Loucy (cell line): ENCODE measurements at regions not wholly inside any gene's neighbourhood (a gene's known extent, or its start where the extent isn't known, plus 50 kb on each side); places are given as distances from the start of the nearest gene placed in this dataset.
"Not testable (repeated sequence)": the region's sequence is repeated elsewhere in the genome, so short reads cannot be mapped to it uniquely, and the experiment has no call there.

ENCODE experiments used
- H2AFZ ChIP-seq: fragments of 200-600 bp; sonication (generic); 2 replicates; pipeline ENCODE4 v1.6.0; 2016; ENCODE audit warnings: antibody characterized with exemption, mild to moderate bottlenecking, low read length, moderate library complexity
- H3F3A ChIP-seq: fragments of 200-600 bp; 2 replicates; pipeline ENCODE4 v1.6.0; 2016; ENCODE audit warnings: antibody characterized with exemption, low read depth, mild to moderate bottlenecking
- H3K27me3 ChIP-seq: fragments of 200-600 bp; sonication (generic); 2 replicates; pipeline ENCODE4 v1.6.1; 2014; ENCODE audit warnings: low read length, mild to moderate bottlenecking; ENCODE audit not compliant: insufficient read depth, poor library complexity, severe bottlenecking
- H3K36me3 ChIP-seq: fragments of 200-600 bp; sonication (generic); 2 replicates; pipeline ENCODE4 v1.6.1; 2016; ENCODE audit warnings: low read length; ENCODE audit not compliant: insufficient read depth
- H3K4me1 ChIP-seq: fragments of 200-600 bp; sonication (generic); 2 replicates; pipeline ENCODE4 v1.5.1; 2014; ENCODE audit warnings: low read length, mild to moderate bottlenecking; ENCODE audit not compliant: insufficient read depth, poor library complexity, severe bottlenecking
- H3K4me2 ChIP-seq: fragments of 200-600 bp; sonication (generic); 2 replicates; pipeline ENCODE4 v1.6.0; 2014; ENCODE audit warnings: antibody characterized with exemption, low read length, low read depth, mild to moderate bottlenecking; ENCODE audit not compliant: poor library complexity, severe bottlenecking
- H3K4me3 ChIP-seq: fragments of 200-600 bp; sonication (generic); 2 replicates; pipeline ENCODE4 v1.5.1; 2014; ENCODE audit warnings: low read length, mild to moderate bottlenecking, mixed read lengths; ENCODE audit not compliant: poor library complexity, severe bottlenecking
- H3K79me2 ChIP-seq: fragments of 200-600 bp; sonication (generic); 2 replicates; pipeline ENCODE4 v1.6.1; 2014; ENCODE audit warnings: low read length; ENCODE audit not compliant: insufficient read depth
- H3K9ac ChIP-seq: fragments of 200-600 bp; sonication (generic); 2 replicates; pipeline ENCODE4 v1.6.0; 2014; ENCODE audit warnings: mild to moderate bottlenecking, low read depth, low read length, moderate library complexity; ENCODE audit not compliant: poor library complexity, severe bottlenecking
- H3K9me2 ChIP-seq: fragments of 200-600 bp; sonication (generic); replicated peaks from 2 replicates; pipeline ENCODE4 v1.6.1; 2016; ENCODE audit warnings: low read depth, low read length, mixed read lengths
- H3K9me3 ChIP-seq: fragments of 200-600 bp; sonication (generic); 2 replicates; pipeline ENCODE4 v1.6.1; 2014; ENCODE audit warnings: mild to moderate bottlenecking, antibody characterized with exemption, low read length, low read depth; ENCODE audit not compliant: insufficient read depth
- H4K20me1 ChIP-seq: fragments of 200-600 bp; sonication (generic); 2 replicates; pipeline ENCODE4 v1.6.0; 2014; ENCODE audit warnings: antibody characterized with exemption, low read length, mild to moderate bottlenecking; ENCODE audit not compliant: insufficient read depth, poor library complexity, severe bottlenecking
- EZH2phosphoT487 ChIP-seq: fragments of 200-600 bp; IDR thresholded peaks from 2 replicates; pipeline ENCODE4 v1.6.1; 2018; ENCODE audit warnings: antibody characterized with exemption, mild to moderate bottlenecking, moderate library complexity, borderline replicate concordance
- TF ChIP-seq, protein P1 (sequence below): fragments of 200-600 bp; sonication (generic); conservative IDR thresholded peaks from 2 replicates; pipeline ENCODE4 v1.5.1; 2014; ENCODE audit warnings: mild to moderate bottlenecking, antibody characterized with exemption, low read length

DNA sequence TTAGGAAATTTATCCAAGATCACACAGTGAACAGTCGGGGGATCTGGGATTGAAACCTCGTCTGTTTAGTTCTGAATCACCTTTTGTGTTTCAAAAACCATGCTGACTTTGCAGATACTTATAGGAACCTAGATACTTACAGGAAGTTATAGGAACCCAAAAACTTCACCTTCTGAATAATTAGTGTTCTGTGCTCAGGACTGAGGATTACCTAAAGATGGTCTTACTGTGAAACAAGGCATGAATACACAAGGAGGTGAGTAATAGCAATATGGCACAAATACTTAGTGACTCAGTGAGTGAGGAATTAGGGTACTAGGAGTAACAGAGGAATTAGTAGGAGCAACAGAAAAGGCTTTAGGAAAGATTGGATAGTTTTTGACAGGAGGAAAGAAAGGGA, 145.5 kb downstream of the LRATD1 start:
- no peak overlapping the region for H3K4me2 ChIP-seq
- no peak overlapping the region for H2AFZ ChIP-seq
- no peaks in the 10 kb centered on the region for H3K4me1 ChIP-seq
- no peaks in the 10 kb centered on the region for H3K27me3 ChIP-seq
- H3K9me2 ChIP-seq = no peaks in the 10 kb centered on the region
- TF ChIP-seq, protein P1, sequence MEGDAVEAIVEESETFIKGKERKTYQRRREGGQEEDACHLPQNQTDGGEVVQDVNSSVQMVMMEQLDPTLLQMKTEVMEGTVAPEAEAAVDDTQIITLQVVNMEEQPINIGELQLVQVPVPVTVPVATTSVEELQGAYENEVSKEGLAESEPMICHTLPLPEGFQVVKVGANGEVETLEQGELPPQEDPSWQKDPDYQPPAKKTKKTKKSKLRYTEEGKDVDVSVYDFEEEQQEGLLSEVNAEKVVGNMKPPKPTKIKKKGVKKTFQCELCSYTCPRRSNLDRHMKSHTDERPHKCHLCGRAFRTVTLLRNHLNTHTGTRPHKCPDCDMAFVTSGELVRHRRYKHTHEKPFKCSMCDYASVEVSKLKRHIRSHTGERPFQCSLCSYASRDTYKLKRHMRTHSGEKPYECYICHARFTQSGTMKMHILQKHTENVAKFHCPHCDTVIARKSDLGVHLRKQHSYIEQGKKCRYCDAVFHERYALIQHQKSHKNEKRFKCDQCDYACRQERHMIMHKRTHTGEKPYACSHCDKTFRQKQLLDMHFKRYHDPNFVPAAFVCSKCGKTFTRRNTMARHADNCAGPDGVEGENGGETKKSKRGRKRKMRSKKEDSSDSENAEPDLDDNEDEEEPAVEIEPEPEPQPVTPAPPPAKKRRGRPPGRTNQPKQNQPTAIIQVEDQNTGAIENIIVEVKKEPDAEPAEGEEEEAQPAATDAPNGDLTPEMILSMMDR = no peak
- no peak for TF ChIP-seq EZH2phosphoT487
- no peak overlapping the region for H3K4me3 ChIP-seq
- H3K36me3 ChIP-seq = no peaks in the 10 kb centered on the region
- H4K20me1 ChIP-seq = no peaks in the 10 kb centered on the region
- no peaks in the 10 kb centered on the region for H3F3A ChIP-seq
- no peaks in the 10 kb centered on the region for H3K9me3 ChIP-seq
- H3K9ac ChIP-seq = no peak overlapping the region
- H3K79me2 ChIP-seq = no peaks in the 10 kb centered on the region

DNA sequence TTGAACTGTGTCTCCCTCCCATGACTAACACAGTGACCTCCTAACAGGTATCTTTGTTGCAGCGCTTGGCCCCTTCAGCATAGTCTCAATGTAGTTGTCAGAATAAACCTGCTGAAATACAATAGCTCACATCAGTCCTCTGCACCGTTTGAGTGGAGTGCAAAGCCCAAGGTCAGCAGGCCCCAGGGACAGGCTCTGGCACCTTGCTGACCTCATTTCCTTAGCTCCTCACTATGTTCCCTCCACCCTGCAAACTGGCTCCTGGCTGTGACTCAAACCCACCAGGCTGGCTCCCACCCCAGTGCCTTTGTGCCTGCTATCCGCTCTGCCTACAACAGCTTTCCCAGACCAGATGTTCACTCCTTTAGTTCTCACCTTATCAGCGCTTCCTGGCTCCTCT, 146.7 kb downstream of the LRATD1 start:
- no peaks in the 10 kb centered on the region for H3K36me3 ChIP-seq
- no peaks in the 10 kb centered on the region for H4K20me1 ChIP-seq
- no peaks in the 10 kb centered on the region for H3F3A ChIP-seq
- H3K9me2 ChIP-seq = no peaks in the 10 kb centered on the region
- no peaks in the 10 kb centered on the region for H3K27me3 ChIP-seq
- no peak overlapping the region for H3K4me3 ChIP-seq
- H3K9me3 ChIP-seq = no peaks in the 10 kb centered on the region
- H3K4me1 ChIP-seq = no peaks in the 10 kb centered on the region
- no peak overlapping the region for H2AFZ ChIP-seq
- TF ChIP-seq EZH2phosphoT487 = no peak
- TF ChIP-seq, protein P1 = no peak
- H3K79me2 ChIP-seq = no peaks in the 10 kb centered on the region
- H3K4me2 ChIP-seq = no peak overlapping the region
- no peak overlapping the region for H3K9ac ChIP-seq

DNA sequence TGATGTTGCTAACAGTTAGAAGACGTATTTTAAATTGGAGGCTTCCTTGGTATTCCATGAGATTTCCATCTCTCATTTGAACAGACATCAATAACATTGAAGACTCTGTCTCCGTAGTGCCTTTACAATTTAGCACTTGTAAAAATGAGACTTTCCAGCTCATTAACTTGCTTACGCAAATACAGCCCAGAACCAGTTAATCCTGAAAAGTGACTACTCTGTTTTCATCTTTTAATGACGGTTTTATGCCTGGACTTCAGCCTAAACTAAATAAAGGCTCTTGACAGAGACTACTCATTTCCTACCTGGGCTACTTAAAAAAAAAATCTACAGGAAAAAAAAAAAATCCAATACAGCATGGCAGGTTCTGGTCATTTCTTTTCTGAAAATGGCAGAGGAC, 148.6 kb downstream of the LRATD1 start:
- TF ChIP-seq, protein P1 = no peak
- TF ChIP-seq EZH2phosphoT487 = no peak
- Histone ChIP-seq H2AFZ (no peak overlapping the region), H3K9me3 (no peaks in the 10 kb centered on the region), H4K20me1 (no peaks in the 10 kb centered on the region), H3K9ac (no peak overlapping the region), H3F3A (no peaks in the 10 kb centered on the region), H3K4me3 (no peak overlapping the region), H3K4me2 (no peak overlapping the region), H3K27me3 (no peaks in the 10 kb centered on the region), H3K36me3 (no peaks in the 10 kb centered on the region), H3K4me1 (no peaks in the 10 kb centered on the region), H3K9me2 (no peaks in the 10 kb centered on the region), H3K79me2 (no peaks in the 10 kb centered on the region)

DNA sequence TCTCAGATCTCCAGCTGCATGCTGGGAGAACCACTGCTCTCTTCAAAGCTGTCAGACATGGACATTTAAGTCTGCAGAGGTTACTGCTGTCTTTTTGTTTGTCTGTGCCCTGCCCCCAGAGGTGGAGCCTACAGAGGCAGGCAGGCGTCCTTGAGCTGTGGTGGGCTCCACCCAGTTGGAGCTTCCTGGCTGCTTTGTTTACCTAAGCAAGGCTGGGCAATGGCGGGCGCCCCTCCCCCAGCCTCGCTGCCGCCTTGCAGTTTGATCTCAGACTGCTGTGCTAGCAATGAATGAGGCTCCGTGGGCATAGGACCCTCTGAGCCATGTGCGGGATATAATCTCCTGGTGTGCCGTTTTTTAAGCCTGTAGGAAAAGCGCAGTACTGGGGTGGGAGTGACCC, 156.3 kb downstream of the LRATD1 start:
- H3F3A ChIP-seq, H3K9me3 ChIP-seq, H3K4me3 ChIP-seq, H3K9me2 ChIP-seq, H2AFZ ChIP-seq, H3K79me2 ChIP-seq, H3K9ac ChIP-seq, H4K20me1 ChIP-seq, H3K4me1 ChIP-seq, H3K36me3 ChIP-seq, H3K4me2 ChIP-seq, H3K27me3 ChIP-seq: not testable (repeated sequence)
